ENCODE measurements at regions not wholly inside any gene's neighbourhood (a gene's known extent, or its start where the extent isn't known, plus 50 kb on each side); places are given as distances from the start of the nearest gene placed in this dataset.

DNA sequence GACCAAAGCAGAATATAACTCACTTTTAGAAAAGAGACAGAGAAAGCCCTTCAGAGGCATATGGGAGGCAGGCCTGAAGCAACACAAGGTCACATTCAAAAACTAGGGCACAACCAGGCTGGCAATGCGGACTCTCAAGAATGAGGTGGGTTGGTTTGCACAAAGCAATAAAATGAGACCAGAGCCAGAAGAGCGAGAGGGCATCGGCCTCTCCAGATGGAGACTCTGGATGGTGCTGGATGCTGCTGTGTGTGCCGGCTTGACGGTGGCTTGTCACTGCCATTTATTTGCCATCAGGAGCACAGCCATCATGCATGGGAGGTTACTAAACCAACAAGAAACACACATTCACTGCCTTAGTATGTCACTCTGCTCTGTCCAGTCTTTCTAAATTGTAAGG lies 649.4 kb downstream of the DIAPH3 start:
- TF ChIP-seq FOXP2 (optimal IDR thresholded peaks at IDR 0.05; ENCODE audit: borderline replicate concordance, extremely low read depth, extremely low read length, insufficient read depth) (no peak), TAF1 (IDR thresholded peaks at IDR 0.05; ENCODE audit: borderline replicate concordance, insufficient read depth, low read length) (no peak), POLR2AphosphoS5 (IDR thresholded peaks at IDR 0.05; ENCODE audit: low read depth, low read length) (no peak)
- TF ChIP-seq, protein P1, sequence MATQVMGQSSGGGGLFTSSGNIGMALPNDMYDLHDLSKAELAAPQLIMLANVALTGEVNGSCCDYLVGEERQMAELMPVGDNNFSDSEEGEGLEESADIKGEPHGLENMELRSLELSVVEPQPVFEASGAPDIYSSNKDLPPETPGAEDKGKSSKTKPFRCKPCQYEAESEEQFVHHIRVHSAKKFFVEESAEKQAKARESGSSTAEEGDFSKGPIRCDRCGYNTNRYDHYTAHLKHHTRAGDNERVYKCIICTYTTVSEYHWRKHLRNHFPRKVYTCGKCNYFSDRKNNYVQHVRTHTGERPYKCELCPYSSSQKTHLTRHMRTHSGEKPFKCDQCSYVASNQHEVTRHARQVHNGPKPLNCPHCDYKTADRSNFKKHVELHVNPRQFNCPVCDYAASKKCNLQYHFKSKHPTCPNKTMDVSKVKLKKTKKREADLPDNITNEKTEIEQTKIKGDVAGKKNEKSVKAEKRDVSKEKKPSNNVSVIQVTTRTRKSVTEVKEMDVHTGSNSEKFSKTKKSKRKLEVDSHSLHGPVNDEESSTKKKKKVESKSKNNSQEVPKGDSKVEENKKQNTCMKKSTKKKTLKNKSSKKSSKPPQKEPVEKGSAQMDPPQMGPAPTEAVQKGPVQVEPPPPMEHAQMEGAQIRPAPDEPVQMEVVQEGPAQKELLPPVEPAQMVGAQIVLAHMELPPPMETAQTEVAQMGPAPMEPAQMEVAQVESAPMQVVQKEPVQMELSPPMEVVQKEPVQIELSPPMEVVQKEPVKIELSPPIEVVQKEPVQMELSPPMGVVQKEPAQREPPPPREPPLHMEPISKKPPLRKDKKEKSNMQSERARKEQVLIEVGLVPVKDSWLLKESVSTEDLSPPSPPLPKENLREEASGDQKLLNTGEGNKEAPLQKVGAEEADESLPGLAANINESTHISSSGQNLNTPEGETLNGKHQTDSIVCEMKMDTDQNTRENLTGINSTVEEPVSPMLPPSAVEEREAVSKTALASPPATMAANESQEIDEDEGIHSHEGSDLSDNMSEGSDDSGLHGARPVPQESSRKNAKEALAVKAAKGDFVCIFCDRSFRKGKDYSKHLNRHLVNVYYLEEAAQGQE (IDR thresholded peaks at IDR 0.05; ENCODE audit: insufficient read depth in 1 of 2, low read depth in 2 of 2, low read length in 2 of 2) = no peak

GRCh38 chr13:59519819-59520218 lies 643.9 kb downstream of the DIAPH3 start:
- TF ChIP-seq POLR2AphosphoS5 (IDR thresholded peaks at IDR 0.05; ENCODE audit: low read depth, low read length) (no peak), TAF1 (IDR thresholded peaks at IDR 0.05; ENCODE audit: borderline replicate concordance, insufficient read depth, low read length) (no peak), FOXP2 (optimal IDR thresholded peaks at IDR 0.05; ENCODE audit: borderline replicate concordance, extremely low read depth, extremely low read length, insufficient read depth) (no peak), SIN3A (IDR thresholded peaks at IDR 0.05; ENCODE audit: borderline replicate concordance, insufficient read depth, low read length) (no peak)
- TF ChIP-seq, protein P1 (IDR thresholded peaks at IDR 0.05; ENCODE audit: insufficient read depth in 1 of 2, low read depth in 2 of 2, low read length in 2 of 2) = no peak

DNA sequence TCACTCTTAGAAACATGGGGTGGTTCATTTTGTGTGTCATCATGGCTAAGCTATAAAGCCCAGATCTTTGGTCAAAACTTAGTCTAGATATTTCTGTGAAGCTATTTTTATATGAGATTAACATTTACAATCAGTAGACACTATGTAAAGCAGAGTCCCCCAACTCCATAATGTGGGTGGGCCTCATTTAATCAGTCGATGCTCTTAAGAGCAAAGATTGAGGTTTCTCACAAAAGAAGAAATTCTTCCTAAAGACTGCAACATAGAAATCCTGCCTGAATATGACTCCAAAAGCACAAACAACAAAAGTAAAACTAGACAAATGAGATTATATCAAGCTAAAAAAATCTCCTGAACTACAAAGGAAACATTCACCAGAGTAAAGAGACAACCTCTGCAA lies 642.2 kb downstream of the DIAPH3 start:
- TF ChIP-seq POLR2AphosphoS5 (IDR thresholded peaks at IDR 0.05; ENCODE audit: low read depth, low read length) = no peak
- TF ChIP-seq TAF1 (IDR thresholded peaks at IDR 0.05; ENCODE audit: borderline replicate concordance, insufficient read depth, low read length) = no peak
- no peak for TF ChIP-seq FOXP2 (optimal IDR thresholded peaks at IDR 0.05; ENCODE audit: borderline replicate concordance, extremely low read depth, extremely low read length, insufficient read depth)
- no peak for TF ChIP-seq SIN3A (IDR thresholded peaks at IDR 0.05; ENCODE audit: borderline replicate concordance, insufficient read depth, low read length)
- TF ChIP-seq, protein P1 (IDR thresholded peaks at IDR 0.05; ENCODE audit: insufficient read depth in 1 of 2, low read depth in 2 of 2, low read length in 2 of 2) = no peak

DNA sequence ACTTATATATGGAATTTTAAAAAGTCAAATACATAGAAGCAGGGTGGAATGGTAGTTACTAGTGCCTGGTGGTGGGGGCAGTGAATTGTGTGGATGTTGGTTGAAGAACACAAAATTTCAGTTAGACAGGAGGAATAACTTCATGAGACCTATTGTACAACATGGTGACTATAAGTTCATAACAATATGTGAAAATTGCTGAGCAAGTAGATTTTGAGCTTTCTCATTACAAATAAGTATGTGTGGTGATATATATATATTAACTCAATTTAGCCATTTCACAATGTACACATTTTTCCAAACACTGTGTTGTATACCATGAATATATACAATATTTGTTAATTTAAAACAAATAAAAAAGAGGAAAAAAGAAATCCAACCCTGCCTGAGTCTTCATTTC lies 641.1 kb downstream of the DIAPH3 start:
- TF ChIP-seq TAF1 (IDR thresholded peaks at IDR 0.05; ENCODE audit: borderline replicate concordance, insufficient read depth, low read length) (no peak), SIN3A (IDR thresholded peaks at IDR 0.05; ENCODE audit: borderline replicate concordance, insufficient read depth, low read length) (no peak), POLR2AphosphoS5 (IDR thresholded peaks at IDR 0.05; ENCODE audit: low read depth, low read length) (no peak), FOXP2 (optimal IDR thresholded peaks at IDR 0.05; ENCODE audit: borderline replicate concordance, extremely low read depth, extremely low read length, insufficient read depth) (no peak)
- TF ChIP-seq, protein P1 (IDR thresholded peaks at IDR 0.05; ENCODE audit: insufficient read depth in 1 of 2, low read depth in 2 of 2, low read length in 2 of 2) = no peak

GRCh38 chr13:59527500-59527899 lies 636.2 kb downstream of the DIAPH3 start:
- TF ChIP-seq, protein P1 (IDR thresholded peaks at IDR 0.05; ENCODE audit: insufficient read depth in 1 of 2, low read depth in 2 of 2, low read length in 2 of 2) = no peak
- TF ChIP-seq TAF1 (IDR thresholded peaks at IDR 0.05; ENCODE audit: borderline replicate concordance, insufficient read depth, low read length) (no peak), FOXP2 (optimal IDR thresholded peaks at IDR 0.05; ENCODE audit: borderline replicate concordance, extremely low read depth, extremely low read length, insufficient read depth) (no peak), SIN3A (IDR thresholded peaks at IDR 0.05; ENCODE audit: borderline replicate concordance, insufficient read depth, low read length) (no peak), POLR2AphosphoS5 (IDR thresholded peaks at IDR 0.05; ENCODE audit: low read depth, low read length) (no peak)
